ENCODE measurements at regions not wholly inside any gene's neighbourhood (a gene's known extent, or its start where the extent isn't known, plus 50 kb on each side); places are given as distances from the start of the nearest gene placed in this dataset.

- TF ChIP-seq YY1 (IDR thresholded peaks at IDR 0.05; ENCODE audit: insufficient read depth, insufficient read length) (no peak), ZNF274 (IDR thresholded peaks at IDR 0.05; ENCODE audit: low read depth, low read length) (no peak)
Observed at GRCh38 chrX:550514-550913, 80.1 kb upstream of the SHOX start.

Measured in NT2/D1 (cell line).